BLaER1 treated with 17β-estradiol and CSF1 and Interleukin-3, amounts not matched to agents 10 nM and 100 nM (cell line): ENCODE measurements at regions not wholly inside any gene's neighbourhood (a gene's known extent, or its start where the extent isn't known, plus 50 kb on each side); places are given as distances from the start of the nearest gene placed in this dataset.
"Not testable (repeated sequence)": the region's sequence is repeated elsewhere in the genome, so short reads cannot be mapped to it uniquely, and the experiment has no call there.

Source experiments
- H3K27ac ChIP-seq, 11 experiments: shearing (Covaris generic); formaldehyde crosslinking; 2 replicates each; pipeline ENCODE4 v1.8.1; 2022
- H3K27me3 ChIP-seq, 11 experiments: shearing (Covaris generic); formaldehyde crosslinking; 2 replicates each; pipeline ENCODE4 v1.8.1; 2022
- H3K36me3 ChIP-seq, 11 experiments: shearing (Covaris generic); formaldehyde crosslinking; 2 replicates each; pipeline ENCODE4 v1.8.1; 2022
- H3K4me1 ChIP-seq, 10 experiments: shearing (Covaris generic); formaldehyde crosslinking; 2 replicates each; pipeline ENCODE4 v1.8.1; 2022
- H3K4me2 ChIP-seq, 11 experiments: shearing (Covaris generic); formaldehyde crosslinking; 2 replicates each; pipeline ENCODE4 v1.8.1; 2022
- H3K4me3 ChIP-seq, 10 experiments: shearing (Covaris generic); formaldehyde crosslinking; 2 replicates each; pipeline ENCODE4 v1.8.1; 2022
- H3K9ac ChIP-seq, 11 experiments: shearing (Covaris generic); formaldehyde crosslinking; 2 replicates each; pipeline ENCODE4 v1.8.1; 2022
- H3K9me3 ChIP-seq, 11 experiments: shearing (Covaris generic); formaldehyde crosslinking; replicated peaks in 1 of 11; 2 replicates each; pipeline ENCODE4 v1.8.1; 2022
- H4K20me1 ChIP-seq, 11 experiments: shearing (Covaris generic); formaldehyde crosslinking; 2 replicates each; pipeline ENCODE4 v1.8.1; 2022
- Cebpa-rat ChIP-seq, 11 experiments: shearing (Covaris generic); IDR thresholded peaks; 2 replicates each; pipeline ENCODE4 v1.8.1; 2022

DNA sequence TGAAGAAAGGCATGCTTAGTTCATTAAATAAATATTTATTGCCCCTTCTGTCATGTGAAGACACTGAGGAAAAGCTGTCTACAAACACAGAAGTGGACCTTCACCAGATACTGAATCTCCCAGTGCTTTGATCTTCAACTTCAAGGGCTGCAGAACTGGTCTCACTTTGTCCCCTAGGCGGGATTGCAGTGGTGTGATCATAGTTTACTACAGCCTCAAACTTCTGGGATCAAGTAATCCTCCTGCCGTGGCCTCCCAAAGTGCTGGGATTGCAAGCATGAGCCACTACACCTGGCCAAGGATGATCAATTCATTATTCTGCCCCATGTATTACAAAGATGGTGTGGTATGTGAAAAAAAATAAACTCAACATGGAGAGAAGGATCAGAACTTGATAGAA lies 496.2 kb upstream of the HS3ST5 start:
- Histone ChIP-seq H3K27me3 (no peaks in the 10 kb centered on the region), H3K9me3 (no peaks in the 10 kb centered on the region), H3K4me2 (no peak overlapping the region), H4K20me1 (no peaks in the 10 kb centered on the region), H3K4me3 (no peak overlapping the region), H3K27ac (no peak overlapping the region), H3K36me3 (no peaks in the 10 kb centered on the region), H3K9ac (no peak overlapping the region), H3K4me1 (no peaks in the 10 kb centered on the region)
- no peak for TF ChIP-seq Cebpa-rat (IDR thresholded peaks at IDR 0.05)

DNA sequence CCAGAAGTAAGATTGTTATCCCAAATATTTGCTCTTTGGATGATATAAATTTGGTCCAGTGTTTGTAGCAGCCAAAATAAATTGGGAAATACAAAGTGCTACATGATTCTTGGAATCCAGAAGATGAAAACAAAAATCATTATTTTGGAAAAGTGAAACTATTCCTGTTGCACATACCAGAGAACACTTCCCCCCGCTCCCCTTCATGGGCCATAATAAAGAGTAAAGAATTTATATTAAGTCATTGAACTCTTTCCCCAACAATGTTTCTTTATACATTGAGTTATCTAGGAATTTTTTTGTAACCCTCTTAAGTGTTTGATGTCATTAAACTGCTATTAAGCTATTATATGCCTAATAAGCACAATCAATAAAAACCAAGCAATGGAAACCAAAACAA lies 490.4 kb upstream of the HS3ST5 start:
- no peaks in the 10 kb centered on the region for H3K36me3 ChIP-seq
- no peak overlapping the region for H3K4me3 ChIP-seq
- no peak overlapping the region for H3K4me2 ChIP-seq
- no peak for TF ChIP-seq Cebpa-rat (IDR thresholded peaks at IDR 0.05)
- no peak overlapping the region for H3K27ac ChIP-seq
- H3K9me3 ChIP-seq = no peaks in the 10 kb centered on the region
- H3K9ac ChIP-seq = no peak overlapping the region
- no peaks in the 10 kb centered on the region for H3K27me3 ChIP-seq
- H3K4me1 ChIP-seq = no peaks in the 10 kb centered on the region
- no peaks in the 10 kb centered on the region for H4K20me1 ChIP-seq

DNA sequence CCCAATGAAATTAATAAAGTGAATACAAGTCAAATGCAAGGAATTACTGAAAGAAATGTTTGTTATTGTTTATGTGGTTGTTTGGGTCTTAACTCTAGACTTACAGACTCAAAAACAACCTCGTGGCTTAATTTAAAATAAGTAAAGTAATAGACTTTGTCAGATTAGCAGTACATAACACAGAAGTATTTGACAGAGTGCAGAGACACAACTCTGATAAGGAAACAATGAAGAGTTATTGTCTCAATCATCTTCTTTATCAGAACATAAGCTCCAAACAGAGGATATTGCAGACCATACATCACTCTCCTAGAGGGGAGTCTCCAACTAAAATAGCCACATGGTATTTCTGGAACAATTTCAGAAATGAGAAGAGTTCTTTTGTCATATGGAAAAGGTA lies 487.7 kb upstream of the HS3ST5 start:
- H3K36me3 ChIP-seq = no peaks in the 10 kb centered on the region
- H4K20me1 ChIP-seq = no peaks in the 10 kb centered on the region
- no peak overlapping the region for H3K9ac ChIP-seq
- H3K4me3 ChIP-seq = no peak overlapping the region
- TF ChIP-seq Cebpa-rat (IDR thresholded peaks at IDR 0.05) = no peak
- H3K9me3 ChIP-seq = no peaks in the 10 kb centered on the region
- H3K4me1 ChIP-seq = no peaks in the 10 kb centered on the region
- H3K4me2 ChIP-seq = no peak overlapping the region
- H3K27ac ChIP-seq = no peak overlapping the region
- no peaks in the 10 kb centered on the region for H3K27me3 ChIP-seq

DNA sequence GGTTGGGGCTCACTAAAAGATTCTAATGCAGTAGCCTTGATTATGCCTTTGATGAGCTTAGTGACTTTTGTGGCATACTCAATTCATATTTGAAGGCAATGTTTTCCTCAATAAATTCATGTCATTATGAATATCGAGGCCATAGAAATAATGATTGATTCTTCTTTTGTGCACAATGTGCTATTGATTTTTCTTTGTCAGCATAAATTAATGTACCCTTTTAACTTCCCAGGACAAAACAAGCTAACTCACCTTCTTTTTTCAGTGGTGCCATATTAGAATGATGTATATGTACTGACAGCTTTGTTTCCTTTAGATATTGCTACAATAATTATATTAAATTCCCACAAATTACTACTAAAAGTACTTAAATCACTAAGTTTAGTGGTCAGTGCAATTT lies 484.3 kb upstream of the HS3ST5 start:
- Histone ChIP-seq H3K9ac (no peak overlapping the region), H3K9me3 (no peaks in the 10 kb centered on the region), H3K4me1 (no peaks in the 10 kb centered on the region), H3K27ac (no peak overlapping the region), H3K27me3 (no peaks in the 10 kb centered on the region), H3K36me3 (no peaks in the 10 kb centered on the region), H3K4me3 (no peak overlapping the region), H3K4me2 (no peak overlapping the region), H4K20me1 (no peaks in the 10 kb centered on the region)
- TF ChIP-seq Cebpa-rat (IDR thresholded peaks at IDR 0.05) = no peak

DNA sequence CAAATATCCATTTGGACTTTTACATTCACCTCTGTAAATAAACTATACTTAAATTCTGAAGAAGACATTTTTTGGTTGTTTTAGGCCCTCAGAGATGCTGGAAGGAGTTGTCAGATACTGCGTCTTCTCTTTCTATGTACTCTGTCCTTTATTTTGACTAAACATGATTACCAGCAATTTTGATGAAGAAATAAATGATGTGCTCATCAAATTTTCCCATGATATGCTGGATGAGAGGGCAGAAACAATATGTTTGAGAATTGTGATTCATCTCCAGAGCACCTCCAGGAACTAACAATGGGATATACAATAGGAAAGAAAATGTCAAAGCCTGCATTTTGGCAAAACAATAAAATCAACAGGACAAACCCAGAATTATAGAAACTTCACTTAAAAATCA lies 481.6 kb upstream of the HS3ST5 start:
- Histone ChIP-seq H4K20me1 (no peaks in the 10 kb centered on the region), H3K9me3 (no peaks in the 10 kb centered on the region), H3K4me3 (no peak overlapping the region), H3K27ac (no peak overlapping the region), H3K4me1 (no peaks in the 10 kb centered on the region), H3K4me2 (no peak overlapping the region), H3K9ac (no peak overlapping the region), H3K27me3 (no peaks in the 10 kb centered on the region), H3K36me3 (no peaks in the 10 kb centered on the region)
- no peak for TF ChIP-seq Cebpa-rat (IDR thresholded peaks at IDR 0.05)

DNA sequence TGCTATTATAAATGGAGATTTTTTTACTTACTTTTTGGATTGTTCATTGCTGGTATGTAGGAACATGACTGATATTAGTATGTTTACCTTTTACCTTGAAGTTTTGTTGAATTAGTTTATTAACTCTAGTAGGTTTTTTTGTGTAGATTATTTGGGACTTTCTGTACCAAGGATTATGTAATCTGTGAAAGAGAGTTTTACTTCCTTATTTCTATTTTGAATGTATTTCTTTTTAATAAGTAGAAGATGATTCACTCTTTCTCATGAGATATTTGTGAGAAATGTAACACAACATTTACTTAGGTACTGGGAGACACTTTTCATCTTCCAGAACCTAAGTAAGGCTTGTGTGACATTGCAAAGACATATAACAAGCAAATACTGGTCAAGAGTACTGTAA lies 473.9 kb upstream of the HS3ST5 start:
- TF ChIP-seq Cebpa-rat (IDR thresholded peaks at IDR 0.05) = no peak
- H3K4me2 ChIP-seq = peak overlapping the region in 4 of 11 experiments; percentile 52 to 65 (median 60); a peak in 5 of 22 replicates

DNA sequence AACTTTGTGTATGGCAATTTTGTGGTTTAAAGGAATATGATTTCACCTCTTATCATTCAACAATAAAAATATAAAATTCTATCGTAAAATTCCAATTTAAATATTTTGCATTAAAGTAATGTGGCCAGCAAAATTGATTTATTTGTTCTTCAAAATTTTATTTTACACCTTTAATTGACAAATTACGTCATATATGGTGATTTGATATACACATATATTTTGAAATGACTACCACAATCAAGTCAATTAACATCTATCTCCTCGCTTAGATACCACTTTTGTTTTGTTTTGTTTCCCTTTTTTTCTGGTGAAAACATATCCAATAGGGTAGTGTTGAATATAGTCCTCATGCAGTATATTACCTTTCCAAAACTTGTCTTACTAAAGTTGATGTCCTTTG lies 467.6 kb upstream of the HS3ST5 start:
- Histone ChIP-seq H3K4me2 (no peak overlapping the region), H3K9me3 (peaks cover 0 to 4% (median under 1%) of the 10 kb centered on the region in 11 experiments; a peak in 6 of 22 replicates), H3K4me3 (no peak overlapping the region), H3K4me1 (no peaks in the 10 kb centered on the region), H3K36me3 (no peaks in the 10 kb centered on the region), H4K20me1 (no peaks in the 10 kb centered on the region), H3K27ac (no peak overlapping the region), H3K9ac (no peak overlapping the region), H3K27me3 (no peaks in the 10 kb centered on the region)
- no peak for TF ChIP-seq Cebpa-rat (IDR thresholded peaks at IDR 0.05)

More for the DNA sequence above, 473.9 kb upstream of the HS3ST5 start:
- Histone ChIP-seq H3K4me3 (no peak overlapping the region), H4K20me1 (no peaks in the 10 kb centered on the region), H3K4me1 (peaks cover 0 to 19% (median 0%) of the 10 kb centered on the region in 10 experiments; a peak in 4 of 20 replicates), H3K9me3 (no peaks in the 10 kb centered on the region), H3K9ac (no peak overlapping the region), H3K27me3 (no peaks in the 10 kb centered on the region), H3K27ac (peak overlapping the region in 2 of 11 experiments; percentile 48 to 60; a peak in 3 of 22 replicates), H3K36me3 (no peaks in the 10 kb centered on the region)

DNA sequence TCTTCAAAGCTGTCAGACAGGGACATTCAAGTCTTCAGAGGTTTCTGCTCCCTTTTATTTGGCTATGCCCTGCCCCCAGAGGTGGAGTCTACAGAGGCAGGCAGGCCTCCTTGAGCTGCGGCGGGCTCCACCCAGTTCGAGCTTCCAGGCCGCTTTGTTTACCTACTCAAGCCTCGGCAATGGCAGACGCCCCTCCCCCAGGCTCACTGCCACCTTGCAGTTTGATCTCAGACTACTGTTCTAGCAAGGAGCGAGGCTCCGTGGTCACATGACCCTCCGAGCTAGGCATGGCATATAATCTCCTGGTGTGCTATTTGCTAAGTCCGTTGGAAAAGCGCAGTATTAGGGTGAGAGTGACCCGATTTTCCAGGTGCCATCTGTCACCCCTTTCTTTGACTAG lies 462.6 kb upstream of the HS3ST5 start:
- H3K4me2 ChIP-seq, H4K20me1 ChIP-seq, H3K27me3 ChIP-seq, H3K4me1 ChIP-seq, H3K27ac ChIP-seq, H3K9ac ChIP-seq, H3K36me3 ChIP-seq, H3K9me3 ChIP-seq, H3K4me3 ChIP-seq: not testable (repeated sequence)

DNA sequence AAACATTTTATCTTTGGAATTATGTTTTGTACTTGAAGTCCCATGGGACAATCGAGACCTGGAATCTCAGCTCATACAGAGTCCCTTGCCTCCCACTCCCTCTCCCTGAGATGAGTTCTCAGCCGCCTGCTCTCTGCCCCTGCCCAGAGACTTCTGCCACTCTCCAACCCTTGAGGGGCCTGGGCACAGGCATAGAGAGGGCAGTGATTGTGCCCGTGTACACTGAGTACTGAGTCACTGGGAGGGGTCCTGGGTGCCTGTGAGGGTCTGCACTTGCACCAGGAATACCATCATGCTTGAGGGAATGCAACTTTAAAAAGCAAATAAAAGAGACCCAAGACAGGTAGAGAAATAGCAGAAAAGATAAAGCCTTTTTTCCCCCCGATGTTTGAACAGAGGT lies 453.8 kb upstream of the HS3ST5 start:
- Histone ChIP-seq H3K4me1 (no peaks in the 10 kb centered on the region), H3K9me3 (no peaks in the 10 kb centered on the region), H4K20me1 (no peaks in the 10 kb centered on the region), H3K4me3 (no peak overlapping the region), H3K9ac (no peak overlapping the region), H3K27me3 (no peaks in the 10 kb centered on the region), H3K27ac (no peak overlapping the region), H3K36me3 (no peaks in the 10 kb centered on the region), H3K4me2 (no peak overlapping the region)
- no peak for TF ChIP-seq Cebpa-rat (IDR thresholded peaks at IDR 0.05)

DNA sequence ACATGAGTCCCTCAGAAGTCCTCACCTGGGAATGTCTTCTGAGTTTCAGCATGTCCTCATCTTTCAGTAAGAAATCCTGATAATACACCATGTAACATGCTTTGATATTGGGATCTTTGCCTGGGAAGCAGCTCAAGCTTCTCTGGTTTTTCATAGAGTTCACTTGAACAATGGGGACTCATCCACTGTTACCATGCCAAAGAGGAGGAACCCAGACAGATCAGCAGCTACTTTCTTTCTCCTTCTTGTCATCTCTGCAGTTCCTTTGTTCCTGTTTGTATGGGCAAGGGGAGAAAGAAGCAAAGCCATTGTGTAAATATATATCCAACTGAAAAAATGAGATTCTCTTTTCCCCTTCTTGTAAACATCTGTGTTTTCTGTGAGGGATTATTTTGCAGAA lies 450.6 kb upstream of the HS3ST5 start:
- Histone ChIP-seq H3K4me1 (no peaks in the 10 kb centered on the region), H3K27me3 (no peaks in the 10 kb centered on the region), H3K27ac (no peak overlapping the region), H3K4me3 (no peak overlapping the region), H3K9me3 (no peaks in the 10 kb centered on the region), H3K36me3 (no peaks in the 10 kb centered on the region), H3K9ac (no peak overlapping the region), H4K20me1 (no peaks in the 10 kb centered on the region), H3K4me2 (no peak overlapping the region)
- no peak for TF ChIP-seq Cebpa-rat (IDR thresholded peaks at IDR 0.05)
